Suprapubic skin (tissue), 4 donors: ENCODE measurements at regions not wholly inside any gene's neighbourhood (a gene's known extent, or its start where the extent isn't known, plus 50 kb on each side); places are given as distances from the start of the nearest gene placed in this dataset.

Source experiments
- DNase-seq, 2 donors: peaks; one replicate each; pipeline ENCODE4 v3.0.0-alpha.2; 2019; ENCODE audit warnings: low spot score in 2 of 2
- H3K27ac ChIP-seq: fragments of 200-600 bp; sonication (generic); one replicate; pipeline ENCODE4 v1.5.1; 2019
- H3K27me3 ChIP-seq: fragments of 200-600 bp; sonication (generic); one replicate; pipeline ENCODE4 v1.5.1; 2019
- H3K36me3 ChIP-seq: fragments of 200-600 bp; sonication (generic); one replicate; pipeline ENCODE4 v1.5.1; 2019
- H3K4me1 ChIP-seq: fragments of 200-600 bp; sonication (generic); one replicate; pipeline ENCODE4 v1.5.1; 2019
- H3K4me3 ChIP-seq: fragments of 200-600 bp; sonication (generic); one replicate; pipeline ENCODE4 v1.5.1; 2019; ENCODE audit warnings: mild to moderate bottlenecking
- H3K9me3 ChIP-seq: fragments of 200-600 bp; sonication (generic); one replicate; pipeline ENCODE4 v1.5.1; 2019
- CTCF ChIP-seq, 2 donors: fragments of 200-600 bp in 1 of 2; fragments of 450-650 bp in 1 of 2; sonication (generic) in 1 of 2; IDR thresholded peaks; one replicate each; pipeline ENCODE4 v1.5.1; 2016 to 2019; ENCODE audit warnings: antibody characterized with exemption in 2 of 2, mild to moderate bottlenecking in 1 of 2, moderate library complexity in 1 of 2
- EP300 ChIP-seq: sonication (generic); formaldehyde crosslinking; IDR thresholded peaks from one replicate; pipeline ENCODE4 v1.6.1; 2017; ENCODE audit warnings: antibody characterized with exemption
- POLR2A ChIP-seq, 2 donors: fragments of 450-650 bp; IDR thresholded peaks; one replicate each; pipeline ENCODE4 v1.6.1; 2017; ENCODE audit warnings: antibody characterized with exemption in 2 of 2, mild to moderate bottlenecking in 2 of 2, moderate library complexity in 2 of 2
- POLR2AphosphoS5 ChIP-seq, 3 donors: sonication (generic); formaldehyde crosslinking; IDR thresholded peaks; one replicate each; pipeline ENCODE4 v1.6.1; 2017; ENCODE audit warnings: antibody characterized with exemption in 3 of 3
- WGBS: methylation state at CpG from one replicate; pipeline ENCODE4 v1.1.5; 2018; 5-methylcytosine and 5-hydroxymethylcytosine counted together

GRCh38 chr10:31123946-31124345 is 92.3 kb upstream of the ZNF438 start:
- no peaks in the 10 kb centered on the region for H3K4me1 ChIP-seq
- no peaks in the 10 kb centered on the region for H3K36me3 ChIP-seq
- H3K27ac ChIP-seq = no peak overlapping the region
- WGBS = 92% methylated on average over 6 of the region's 6 CpGs
- no peak overlapping the region for H3K4me3 ChIP-seq
- DNase-seq = no peak
- H3K27me3 ChIP-seq = no peaks in the 10 kb centered on the region
- no peaks in the 10 kb centered on the region for H3K9me3 ChIP-seq
- TF ChIP-seq CTCF (IDR thresholded peaks at IDR 0.05) = no peak
- TF ChIP-seq POLR2AphosphoS5 (IDR thresholded peaks at IDR 0.05) = no peak
- no peak for TF ChIP-seq POLR2A (IDR thresholded peaks at IDR 0.05)
- TF ChIP-seq EP300 = no peak

- WGBS = 78% methylated on average over 5 of the region's 5 CpGs
- no peaks in the 10 kb centered on the region for H3K36me3 ChIP-seq
- TF ChIP-seq POLR2AphosphoS5 (IDR thresholded peaks at IDR 0.05) = no peak
Observed at GRCh38 chr10:31124852-31125251, 93.2 kb upstream of the ZNF438 start.

GRCh38 chr10:31125789-31126188 is 94.1 kb upstream of the ZNF438 start:
- Histone ChIP-seq H3K4me1 (no peaks in the 10 kb centered on the region), H3K4me3 (no peak overlapping the region), H3K36me3 (no peaks in the 10 kb centered on the region), H3K9me3 (no peaks in the 10 kb centered on the region), H3K27ac (no peak overlapping the region), H3K27me3 (no peaks in the 10 kb centered on the region)
- TF ChIP-seq EP300 = no peak
- TF ChIP-seq POLR2A (IDR thresholded peaks at IDR 0.05) = no peak
- no peak for TF ChIP-seq CTCF (IDR thresholded peaks at IDR 0.05)
- no peak for TF ChIP-seq POLR2AphosphoS5 (IDR thresholded peaks at IDR 0.05)
- no peak for DNase-seq

More at GRCh38 chr10:31124852-31125251, 93.2 kb upstream of the ZNF438 start:
- Histone ChIP-seq H3K4me1 (no peaks in the 10 kb centered on the region), H3K27me3 (no peaks in the 10 kb centered on the region), H3K9me3 (no peaks in the 10 kb centered on the region), H3K27ac (no peak overlapping the region), H3K4me3 (no peak overlapping the region)
- no peak for DNase-seq

- no peaks in the 10 kb centered on the region for H3K4me1 ChIP-seq
- DNase-seq = no peak
- TF ChIP-seq POLR2AphosphoS5 (IDR thresholded peaks at IDR 0.05) = no peak
- no peak for TF ChIP-seq EP300
- TF ChIP-seq CTCF (IDR thresholded peaks at IDR 0.05) = no peak
- no peak for TF ChIP-seq POLR2A (IDR thresholded peaks at IDR 0.05)
- H3K9me3 ChIP-seq = no peaks in the 10 kb centered on the region
- WGBS = 87% methylated on average over 2 of the region's 2 CpGs
- no peak overlapping the region for H3K27ac ChIP-seq
- no peaks in the 10 kb centered on the region for H3K27me3 ChIP-seq
- H3K36me3 ChIP-seq = no peaks in the 10 kb centered on the region
- no peak overlapping the region for H3K4me3 ChIP-seq
Observed at GRCh38 chr10:31126593-31126992, 94.9 kb upstream of the ZNF438 start.

- no peaks in the 10 kb centered on the region for H3K36me3 ChIP-seq
- TF ChIP-seq POLR2AphosphoS5 (IDR thresholded peaks at IDR 0.05) (no peak), EP300 (no peak)
- WGBS = 100% methylated on average over 2 of the region's 2 CpGs
Observed at GRCh38 chr10:31128536-31128935, 96.9 kb upstream of the ZNF438 start.

GRCh38 chr10:31129271-31129670 is 97.6 kb upstream of the ZNF438 start:
- TF ChIP-seq POLR2A (IDR thresholded peaks at IDR 0.05) (no peak), POLR2AphosphoS5 (IDR thresholded peaks at IDR 0.05) (no peak), CTCF (IDR thresholded peaks at IDR 0.05) (no peak), EP300 (no peak)
- WGBS = 66% methylated on average over 2 of the region's 2 CpGs
- peaks cover 12% of the 10 kb centered on the region for H3K4me1 ChIP-seq
- H3K27ac ChIP-seq = no peak overlapping the region
- H3K36me3 ChIP-seq = no peaks in the 10 kb centered on the region
- no peak overlapping the region for H3K4me3 ChIP-seq
- DNase-seq = no peak
- no peaks in the 10 kb centered on the region for H3K27me3 ChIP-seq
- H3K9me3 ChIP-seq = no peaks in the 10 kb centered on the region

More at GRCh38 chr10:31128536-31128935, 96.9 kb upstream of the ZNF438 start:
- peaks cover 5% of the 10 kb centered on the region for H3K4me1 ChIP-seq
- no peak for DNase-seq
- H3K4me3 ChIP-seq = no peak overlapping the region
- no peaks in the 10 kb centered on the region for H3K9me3 ChIP-seq
- H3K27me3 ChIP-seq = no peaks in the 10 kb centered on the region
- no peak overlapping the region for H3K27ac ChIP-seq
